ENCODE measurements at regions not wholly inside any gene's neighbourhood (a gene's known extent, or its start where the extent isn't known, plus 50 kb on each side); places are given as distances from the start of the nearest gene placed in this dataset.
"Not testable (repeated sequence)": the region's sequence is repeated elsewhere in the genome, so short reads cannot be mapped to it uniquely, and the experiment has no call there.

DNA sequence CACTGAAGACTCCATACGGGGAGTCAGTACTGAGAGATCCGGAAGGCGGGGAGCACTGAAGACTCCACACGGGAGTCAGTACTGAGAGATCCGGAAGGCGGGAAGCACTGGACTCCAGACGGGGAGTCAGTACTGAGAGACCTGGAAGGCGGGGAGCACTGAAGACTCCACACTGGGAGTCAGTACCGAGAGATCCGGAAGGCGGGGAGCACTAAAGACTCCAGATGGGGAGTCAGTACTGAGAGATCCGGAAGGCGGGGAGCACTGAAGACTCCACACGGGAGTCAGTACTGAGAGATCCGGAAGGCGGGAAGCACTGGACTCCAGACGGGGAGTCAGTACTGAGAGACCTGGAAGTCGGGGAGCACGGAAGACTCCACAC, 77.2 kb downstream of the DLL1 start:
- DNase-seq (ENCODE audit: low read depth in 3 of 3), result not testable (repeated sequence)

DNA sequence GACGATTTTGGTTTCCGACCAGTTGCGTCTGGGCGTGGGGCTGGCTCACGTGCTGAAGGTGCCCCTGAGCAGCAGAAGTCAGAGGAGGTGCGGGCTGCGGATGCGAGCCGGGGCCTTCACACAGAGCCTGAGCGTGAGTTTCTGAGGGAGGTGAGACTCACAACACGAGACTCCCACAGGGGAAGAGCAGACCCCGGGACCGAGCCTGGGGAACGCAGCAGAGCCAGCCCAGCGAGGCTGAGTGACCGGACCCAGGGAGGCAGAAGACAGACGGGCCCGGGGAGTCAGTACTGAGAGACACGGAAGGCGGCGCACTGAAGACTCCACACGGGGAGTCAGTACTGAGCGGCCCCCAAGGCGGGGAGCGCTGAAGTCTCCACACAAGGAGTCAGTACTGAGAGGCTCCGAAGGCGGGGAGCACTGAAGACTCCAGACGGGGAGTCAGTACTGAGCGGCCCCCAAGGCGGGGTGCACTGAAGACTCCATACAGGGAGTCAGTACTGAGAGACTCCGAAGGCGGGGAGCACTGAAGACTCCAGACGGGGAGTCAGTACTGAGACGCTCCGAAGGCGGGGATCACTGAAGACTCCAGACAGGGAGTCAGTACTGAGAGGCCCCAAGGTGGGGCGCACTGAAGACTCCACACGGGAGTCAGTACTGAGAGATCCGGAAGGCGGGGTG, 77.8 kb downstream of the DLL1 start:
- no peak for DNase-seq (ENCODE audit: low read depth in 3 of 3)

DNA sequence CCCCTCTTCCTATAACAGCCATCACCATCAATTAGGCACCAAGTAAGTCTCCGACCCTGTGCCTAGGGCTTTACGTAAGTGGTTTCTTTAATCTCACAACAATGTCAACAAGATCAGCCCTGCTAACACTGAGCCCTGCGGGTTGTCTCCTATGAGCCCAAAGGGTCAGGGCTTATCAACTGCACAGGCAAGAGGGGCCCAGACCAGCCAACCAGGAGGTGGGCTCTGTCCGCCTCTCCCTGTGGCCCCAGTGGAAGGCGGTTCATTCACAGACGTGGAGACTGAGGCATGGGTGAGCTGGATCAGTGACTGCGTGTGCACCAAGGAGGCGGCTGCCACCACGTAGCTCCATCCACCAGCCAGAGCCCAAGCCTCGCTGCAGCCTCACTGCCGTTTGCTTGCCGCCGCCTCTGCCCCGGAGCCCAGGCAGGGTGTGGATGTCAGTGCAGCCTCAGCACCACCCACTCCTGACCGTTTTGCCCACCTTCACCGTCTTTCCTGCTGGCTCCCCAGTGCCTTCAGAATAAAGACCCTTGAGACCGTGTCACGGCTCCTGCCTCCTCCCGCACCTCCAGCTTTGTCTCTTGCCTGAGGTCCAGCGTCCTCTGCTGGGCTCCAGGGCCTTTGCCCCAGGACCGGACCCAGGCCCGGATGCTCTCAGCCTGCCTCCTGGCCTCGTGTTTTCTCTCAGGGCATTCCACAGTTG, 78.7 kb downstream of the DLL1 start:
- no peak for DNase-seq (ENCODE audit: low read depth in 3 of 3)

DNA sequence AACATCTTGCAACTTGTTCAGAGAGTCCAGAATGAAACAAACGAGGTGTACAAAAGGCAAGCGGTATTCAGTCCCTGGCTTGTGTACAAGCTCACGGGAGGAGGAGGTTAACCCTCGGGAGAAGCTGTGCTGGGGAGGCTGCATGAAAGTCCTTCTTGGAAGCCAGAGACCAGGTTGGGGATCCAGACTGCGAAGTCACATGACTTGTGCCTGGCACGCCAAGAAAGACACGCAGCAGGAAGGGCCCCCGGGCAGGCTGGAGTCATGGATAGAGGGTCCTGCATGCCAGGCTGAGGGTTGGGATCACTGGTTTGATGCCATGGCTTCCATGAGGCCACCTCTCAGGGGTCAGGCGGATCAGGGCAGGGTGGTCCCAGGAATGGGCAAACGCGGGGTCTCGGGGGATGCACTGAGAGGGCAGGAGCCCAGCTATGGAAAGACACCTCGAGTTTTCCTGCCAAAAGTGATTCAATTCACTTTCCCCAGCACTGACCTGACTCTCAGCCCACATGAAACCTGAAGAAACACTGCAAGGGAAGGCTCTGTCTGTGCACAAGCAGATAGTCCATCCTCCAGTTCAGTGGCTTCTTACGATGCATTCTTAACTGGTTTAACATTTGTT, 79.4 kb downstream of the DLL1 start:
- no peak for DNase-seq (ENCODE audit: low read depth in 3 of 3)

DNA sequence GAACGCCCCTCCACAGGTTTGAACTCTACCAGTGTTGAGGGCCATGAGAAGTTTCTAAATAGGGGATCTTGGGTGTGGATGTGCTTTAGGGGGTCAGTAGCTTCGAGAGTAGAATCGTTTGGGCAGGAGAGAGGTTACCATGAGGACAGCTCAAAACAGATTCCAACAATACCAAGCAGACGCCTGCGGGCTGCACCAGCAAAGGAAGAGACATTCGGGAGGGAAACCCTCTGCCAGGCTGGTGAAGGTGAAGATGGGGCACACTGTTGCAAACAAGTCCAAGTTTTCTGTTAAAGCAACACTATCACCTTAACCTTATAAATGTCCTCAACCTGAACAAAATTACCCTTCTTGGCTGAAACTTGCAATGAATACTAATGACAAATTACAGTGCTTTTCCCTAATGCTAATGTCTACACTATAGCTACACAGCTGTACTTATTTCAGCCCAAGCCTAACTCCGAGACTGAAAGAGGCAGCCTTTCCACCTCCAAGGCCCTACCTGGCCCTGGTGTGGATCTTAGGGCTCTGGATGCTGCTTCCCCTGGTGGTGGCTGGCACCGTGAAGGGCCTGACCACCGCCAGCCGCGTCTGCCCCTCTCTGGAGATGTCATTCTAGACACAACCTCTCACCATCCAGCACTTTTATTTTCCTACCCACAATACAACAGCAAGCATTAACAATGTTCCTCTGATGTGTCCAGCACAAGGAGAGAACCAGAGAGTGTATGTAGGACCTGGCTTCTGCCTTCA, 80.1 kb downstream of the DLL1 start:
- no peak for DNase-seq (ENCODE audit: low read depth in 3 of 3)

DNA sequence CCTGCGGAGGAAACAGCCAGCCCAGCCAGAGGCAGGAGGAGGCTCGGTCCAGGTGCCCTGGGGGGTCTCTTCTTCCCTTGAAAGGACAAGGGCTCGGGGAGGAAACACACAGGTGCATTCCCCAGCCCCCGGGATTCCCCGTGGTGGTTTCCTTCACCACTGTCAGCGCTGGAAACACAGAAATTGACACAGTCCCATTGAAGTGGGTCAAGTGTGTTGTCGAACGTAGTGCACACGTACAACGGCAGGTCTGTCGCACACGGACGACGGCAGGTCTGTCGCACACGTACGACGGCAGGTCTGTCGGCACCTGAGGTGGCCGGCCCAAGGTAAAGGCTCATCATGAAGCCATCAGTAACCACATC, 80.9 kb downstream of the DLL1 start:
- DNase-seq (ENCODE audit: low read depth in 3 of 3), result no peak

DNA sequence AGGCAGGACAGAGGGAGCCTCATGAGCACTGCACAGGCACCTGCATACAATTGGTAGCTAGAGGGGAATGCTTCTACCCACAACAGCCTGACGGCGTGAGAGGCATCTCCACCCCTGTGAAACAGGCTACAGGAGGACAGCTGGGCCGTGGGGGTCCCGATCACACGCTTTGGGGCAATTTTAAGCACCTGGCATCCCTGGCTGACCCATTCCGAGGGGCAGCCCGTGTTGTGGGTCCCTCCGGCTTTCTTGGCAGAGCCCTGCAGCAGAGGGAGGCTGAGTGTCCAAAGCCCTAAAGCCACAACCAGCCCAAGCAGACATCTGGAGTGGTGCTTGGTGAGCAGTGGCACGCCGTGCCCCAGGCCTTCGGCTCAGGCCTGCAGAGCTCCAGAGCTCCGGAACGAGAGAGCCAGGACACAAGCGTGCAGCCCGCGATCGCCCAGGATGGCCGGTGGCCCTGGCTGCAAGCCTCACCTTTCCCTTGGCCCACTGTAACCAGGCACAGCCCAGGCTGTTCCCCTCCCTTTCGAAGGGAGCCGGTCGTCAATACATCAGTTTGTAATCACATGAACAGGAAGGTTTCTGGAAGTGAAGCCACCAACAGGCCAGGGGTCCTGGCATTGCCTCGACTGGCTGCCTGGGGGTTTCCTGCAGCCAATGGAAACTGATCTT, 81.4 kb downstream of the DLL1 start:
- DNase-seq (ENCODE audit: low read depth in 3 of 3), result no peak

DNA sequence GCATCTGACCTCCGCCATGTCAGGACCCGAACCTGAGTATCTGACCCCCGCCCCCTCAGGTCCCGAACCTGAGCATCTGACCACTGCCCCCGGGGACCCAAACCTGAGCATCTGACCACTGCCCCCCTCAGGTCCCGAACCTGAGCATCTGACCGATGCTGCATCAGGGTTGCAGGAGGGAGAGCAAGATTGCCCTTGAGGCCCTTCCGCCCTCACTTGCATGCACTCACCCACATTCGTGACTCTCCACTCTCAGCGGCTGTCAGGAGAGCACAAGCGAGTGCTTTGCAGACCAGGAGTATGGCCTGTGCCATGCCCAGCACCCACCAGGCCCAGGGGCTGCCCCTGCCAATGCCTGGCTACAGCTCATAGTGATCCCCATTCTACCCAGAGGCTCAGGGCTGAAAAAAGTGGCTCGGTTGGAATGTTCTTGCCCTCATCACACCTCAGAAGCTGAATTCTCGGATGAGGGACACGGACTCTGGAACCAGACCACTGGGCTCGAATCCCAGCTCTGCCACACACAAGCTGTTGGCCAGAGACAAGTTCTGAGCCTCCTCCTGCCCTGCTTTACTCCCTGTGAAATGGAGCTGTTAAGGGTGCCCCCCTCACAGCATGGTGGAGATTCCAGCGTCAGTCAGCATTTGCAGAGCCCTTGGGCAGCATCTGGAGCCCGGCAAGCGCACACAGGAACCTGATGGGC, 82.1 kb downstream of the DLL1 start:
- no peak for DNase-seq (ENCODE audit: low read depth in 3 of 3)

DNA sequence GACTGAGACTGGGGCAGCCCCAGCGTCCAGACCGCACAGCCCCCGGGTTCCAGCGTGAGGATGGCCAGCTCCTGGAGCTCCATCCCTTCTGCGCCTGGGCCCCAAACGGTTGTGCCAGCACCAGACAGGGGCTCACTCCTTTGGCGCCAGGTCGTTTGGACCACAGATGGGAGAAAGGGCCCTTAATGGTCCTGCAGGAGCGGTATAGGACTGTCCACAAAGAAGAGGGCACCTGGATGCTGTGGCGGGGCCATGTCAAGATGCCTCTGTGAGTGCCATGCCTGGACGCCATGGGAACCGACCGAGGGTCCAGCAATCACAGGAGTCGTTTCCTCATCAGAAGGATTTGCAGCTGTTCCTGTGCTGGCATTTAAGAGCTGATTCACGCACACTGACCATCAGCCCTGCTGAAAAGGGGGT, 82.7 kb downstream of the DLL1 start:
- DNase-seq (ENCODE audit: low read depth in 3 of 3), result no peak

DNA sequence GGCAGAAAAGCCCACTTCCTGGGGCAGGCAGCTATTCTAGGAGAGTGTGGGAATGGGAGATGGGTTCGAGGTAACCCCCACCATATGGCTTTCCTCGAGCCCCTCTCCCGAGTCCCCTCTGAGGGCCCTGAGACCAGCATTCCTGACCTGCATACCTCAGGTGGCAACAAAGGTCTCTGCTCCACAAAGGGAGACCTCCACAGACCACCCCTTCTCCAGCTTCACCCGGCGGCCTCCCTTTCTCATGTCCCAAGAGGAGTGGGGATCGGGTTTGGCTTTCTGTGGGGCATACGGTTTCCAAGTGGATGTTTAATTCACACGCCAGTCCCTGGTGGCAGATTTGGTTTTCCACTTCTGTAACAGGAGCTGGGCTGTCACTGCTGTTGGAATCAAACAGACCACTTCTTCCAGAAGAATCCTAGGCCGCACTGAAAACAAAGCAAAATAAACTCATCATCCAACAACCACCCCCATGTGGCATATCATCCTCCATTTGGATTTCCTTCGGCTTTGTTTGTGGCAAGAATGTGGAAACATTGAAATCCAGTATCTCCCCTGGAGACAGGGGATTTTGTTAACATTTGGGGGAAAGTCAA, 83.2 kb downstream of the DLL1 start:
- no peak for DNase-seq (ENCODE audit: low read depth in 3 of 3)

DNA sequence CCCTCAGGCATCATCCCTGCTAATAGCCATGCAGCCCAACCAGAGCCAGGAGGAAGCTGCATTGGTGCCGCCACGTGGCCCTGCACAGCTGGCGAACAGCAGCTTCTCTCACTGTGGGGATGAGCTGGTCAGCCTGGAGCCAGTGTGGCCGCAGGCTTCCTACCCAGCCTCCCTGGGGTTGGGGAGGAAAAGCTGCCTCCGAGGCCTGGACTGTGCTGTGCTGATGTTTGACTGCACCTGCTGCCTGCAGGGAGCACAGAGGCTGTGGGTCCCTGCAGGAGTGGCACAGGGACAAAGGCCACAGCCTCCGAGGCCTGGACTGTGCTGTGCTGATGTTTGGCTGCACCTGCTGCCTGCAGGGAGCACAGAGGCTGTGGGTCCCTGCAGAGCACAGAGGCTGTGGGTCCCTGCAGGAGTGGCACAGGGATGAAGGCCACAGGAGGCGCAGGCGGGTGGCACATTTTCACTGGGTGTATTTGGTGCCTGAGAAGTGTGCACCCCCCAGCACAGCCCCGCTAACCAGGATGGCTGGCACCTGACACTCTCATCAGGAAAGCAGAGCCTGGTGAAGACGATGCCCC, 83.9 kb downstream of the DLL1 start:
- DNase-seq (ENCODE audit: low read depth in 3 of 3), result no peak

DNA sequence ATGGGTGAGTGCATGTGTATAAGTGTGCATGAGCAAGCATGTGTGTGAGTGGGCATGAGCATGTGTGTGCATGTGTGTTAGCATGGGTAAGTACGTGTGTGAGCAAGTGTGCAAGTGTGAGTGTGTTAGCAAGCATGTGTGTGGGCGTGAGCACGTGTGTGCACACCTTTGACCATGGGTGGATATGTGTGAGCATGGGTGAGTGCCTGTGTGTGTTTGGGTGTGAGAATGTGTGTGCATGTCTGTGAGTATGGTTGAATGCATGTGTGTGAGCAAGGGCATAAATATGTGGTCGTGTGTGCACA, 84.6 kb downstream of the DLL1 start:
- DNase-seq (ENCODE audit: low read depth in 3 of 3), result no peak

DNA sequence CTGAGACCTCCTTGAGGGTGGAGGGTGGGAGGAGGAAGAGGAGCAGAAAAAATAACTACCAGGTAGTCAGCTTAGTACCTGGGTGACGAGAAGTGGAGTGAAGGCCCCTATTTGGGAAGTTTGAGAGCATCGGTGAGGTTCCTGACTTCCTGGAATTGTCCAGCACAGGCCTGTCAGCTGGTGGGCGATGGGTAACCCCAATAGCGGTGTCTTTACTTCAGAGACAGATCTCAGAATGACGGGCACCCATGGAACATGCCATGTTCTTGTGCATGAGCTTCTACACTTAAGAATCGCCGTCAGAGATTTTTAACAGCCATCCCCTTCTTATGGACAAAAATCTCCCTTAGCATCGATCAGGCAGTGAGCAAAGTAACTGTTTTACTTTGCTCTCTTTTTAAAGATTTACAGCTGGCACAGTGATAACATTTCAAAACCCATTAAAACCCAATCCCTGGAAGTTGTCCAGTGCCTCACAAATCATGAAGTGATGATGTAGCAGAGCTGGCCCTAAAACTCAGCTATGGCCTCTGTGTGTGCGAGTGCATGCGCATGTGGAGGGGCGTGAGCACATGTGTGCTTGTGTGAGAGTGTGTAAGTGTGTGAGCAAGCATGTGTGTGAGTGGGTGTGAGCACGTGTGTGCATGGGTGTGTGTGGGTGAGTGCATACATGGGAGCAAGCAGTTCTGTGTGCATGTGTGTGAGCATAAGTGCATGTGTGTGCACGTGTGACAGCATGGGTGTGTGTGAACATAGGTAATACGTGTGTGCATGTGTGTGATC, 85.2 kb downstream of the DLL1 start:
- DNase-seq (ENCODE audit: low read depth in 3 of 3), result no peak

DNA sequence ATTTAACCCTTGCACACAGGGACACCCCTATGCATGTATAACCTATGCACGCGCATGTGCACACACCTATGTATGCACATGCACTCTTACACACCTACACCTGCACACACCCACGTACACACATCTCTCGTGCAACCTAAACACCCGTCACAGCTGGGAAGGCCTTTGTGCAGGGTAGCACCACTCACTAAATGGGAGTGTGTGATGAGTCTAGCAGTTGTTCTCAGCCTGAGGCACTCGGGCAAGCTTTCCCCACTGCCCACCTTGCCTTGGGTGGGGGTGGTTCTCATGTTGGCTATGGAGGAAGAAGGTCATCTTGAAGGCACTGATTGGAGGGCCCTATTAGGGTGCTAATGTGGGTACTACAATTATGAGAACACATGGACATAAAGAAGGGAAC, 85.8 kb downstream of the DLL1 start:
- no peak for DNase-seq (ENCODE audit: low read depth in 3 of 3)

DNA sequence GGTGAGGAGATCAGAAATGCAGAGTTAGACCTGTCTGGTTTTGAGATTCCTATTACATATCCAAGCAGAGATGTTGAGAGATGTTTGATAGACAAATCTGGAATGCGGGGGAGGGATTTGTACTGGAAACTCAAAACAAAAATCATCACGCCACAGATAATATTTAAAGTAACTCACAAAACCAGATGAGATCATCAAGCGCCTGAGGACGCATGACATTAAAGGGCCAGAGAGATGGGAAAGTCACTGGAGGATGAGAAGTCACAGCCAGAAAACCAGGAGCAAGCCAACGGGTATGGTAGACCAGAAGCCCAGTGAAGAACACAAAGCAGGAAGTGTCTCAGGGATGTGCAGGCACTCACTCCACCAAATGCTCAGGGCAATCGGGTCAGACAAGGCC, 87.7 kb downstream of the DLL1 start:
- no peak for DNase-seq (ENCODE audit: low read depth in 3 of 3)

DNA sequence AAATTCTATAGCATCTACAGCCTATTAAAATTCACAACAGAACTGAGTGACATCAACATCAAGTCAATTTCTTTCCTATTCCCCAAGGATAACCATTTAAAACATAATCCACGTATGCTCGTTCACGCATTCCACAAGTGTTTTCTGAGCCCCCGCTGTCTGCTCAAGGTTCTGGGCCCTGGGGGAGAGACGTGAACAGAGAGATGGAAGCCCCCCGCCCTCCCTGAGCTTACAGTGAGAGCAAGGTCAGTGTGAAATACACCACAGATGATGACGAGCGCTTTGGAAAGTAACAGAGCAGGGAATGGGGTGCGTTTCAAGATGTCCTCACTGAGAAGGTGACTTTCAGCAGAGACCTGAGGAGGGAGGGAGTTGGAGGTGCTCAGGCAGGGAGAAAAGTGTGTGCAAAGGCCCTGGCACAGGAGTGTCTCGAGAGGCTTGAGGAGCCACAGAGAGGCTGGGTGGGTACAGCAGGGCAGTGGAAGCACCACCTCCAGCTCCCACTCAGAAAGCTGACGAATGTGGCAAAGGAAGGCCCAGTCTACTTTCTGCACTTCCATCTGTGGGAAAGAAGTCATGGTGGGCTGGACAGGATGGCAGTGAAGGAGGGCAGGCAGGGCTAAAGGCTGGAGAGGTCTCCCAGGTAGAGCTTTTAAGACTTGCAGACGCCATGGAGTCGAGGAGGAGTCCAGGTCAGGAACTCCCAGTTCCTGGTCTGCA, 88.3 kb downstream of the DLL1 start:
- no peak for DNase-seq (ENCODE audit: low read depth in 3 of 3)

DNA sequence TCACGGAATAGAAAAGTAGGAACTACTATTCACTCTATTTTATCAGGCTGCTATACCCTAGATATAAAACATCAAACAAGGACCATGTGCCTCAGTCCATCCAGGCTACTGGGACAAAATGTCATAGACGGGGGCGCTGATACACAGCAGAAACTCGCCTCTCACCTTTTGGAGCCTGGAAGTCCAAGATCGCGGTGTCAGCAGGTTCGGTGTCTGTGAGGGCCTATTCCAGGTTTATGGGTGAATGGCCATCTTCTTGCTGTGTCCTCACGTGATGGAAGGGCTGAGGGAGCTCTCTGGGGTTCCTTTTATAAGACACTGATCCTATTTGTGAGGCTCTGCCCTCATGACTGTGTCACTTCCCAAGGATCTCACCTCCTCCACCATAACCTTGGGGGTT, 89.5 kb downstream of the DLL1 start:
- no peak for DNase-seq (ENCODE audit: low read depth in 3 of 3)

DNA sequence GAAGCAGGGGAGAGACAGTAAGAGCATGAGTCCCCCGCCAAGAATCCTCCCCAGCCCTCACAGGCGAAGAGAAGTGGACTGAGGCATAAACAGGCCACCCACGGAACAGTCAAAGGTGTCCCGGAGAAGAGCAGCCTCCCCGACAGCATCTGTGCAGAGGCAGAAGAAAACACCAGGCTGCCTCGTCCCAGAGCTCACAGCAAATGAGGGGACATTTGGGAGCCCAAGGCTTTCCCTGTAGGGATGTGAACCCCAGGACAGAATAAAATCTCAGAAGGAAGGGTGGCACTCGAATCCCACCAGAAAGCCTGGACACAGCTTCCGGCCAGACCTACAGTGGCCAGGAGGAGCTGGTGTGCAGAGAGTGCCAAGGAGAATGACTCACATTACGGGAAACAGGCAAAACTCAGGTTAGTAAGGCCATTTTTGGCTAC, 90.4 kb downstream of the DLL1 start:
- DNase-seq (ENCODE audit: low read depth in 3 of 3), result no peak

DNA sequence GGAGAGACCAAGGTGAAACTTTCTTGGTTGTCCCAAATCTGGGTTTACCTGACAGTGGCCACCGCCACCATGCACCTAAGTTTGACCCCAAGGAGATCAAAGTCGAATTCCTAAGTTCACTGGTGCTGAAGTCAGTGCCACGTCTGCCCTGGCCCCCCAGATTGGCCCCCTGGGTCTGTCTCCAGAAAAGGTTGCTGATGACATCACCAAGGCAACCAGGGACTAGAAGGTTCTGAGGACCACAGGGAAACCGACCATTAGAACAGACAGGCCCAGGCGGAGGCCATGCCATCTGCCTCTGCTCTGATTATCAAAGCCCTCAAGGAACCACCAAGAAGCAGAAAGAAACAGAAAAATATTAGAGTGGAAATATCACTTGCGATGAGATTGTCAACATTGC, 91.2 kb downstream of the DLL1 start:
- no peak for DNase-seq (ENCODE audit: low read depth in 3 of 3)

Measured in stimulated activated CD4-positive, alpha-beta T cell treated with anti-CD3 and anti-CD28 coated beads, TNF-alpha, amount 100 ng/mL, for 4 hours (primary cell).